WTC11 (cell line): ENCODE measurements at regions not wholly inside any gene's neighbourhood (a gene's known extent, or its start where the extent isn't known, plus 50 kb on each side); places are given as distances from the start of the nearest gene placed in this dataset.

Experiments
- ATAC-seq: fragments of 200-7000 bp; cut with Tn5 transposase; 2 replicates; pipeline ENCODE4 v1.10.0; 2021; ENCODE audit warnings: mild to moderate bottlenecking, moderate library complexity
- CTCF ChIA-PET: fragments of 300-600 bp; sonication (Branson Sonifier 250); formaldehyde crosslinking; loops from one replicate; lab custom pipeline; 2021; ENCODE audit warnings: antibody characterized with exemption; lab: Charles Lee
- POLR2A ChIA-PET: fragments of 350-600 bp; sonication (Branson Sonifier 250); formaldehyde crosslinking; loops from one replicate; lab custom pipeline; 2021; ENCODE audit warnings: antibody characterized with exemption; lab: Charles Lee
- DNase-seq: peaks from one replicate; pipeline ENCODE4 v3.0.0; 2021; ENCODE audit warnings: low spot score
- H3K27ac Mint-ChIP-seq: 2 replicates; pipeline ENCODE4 v1.8.0; 2021; ENCODE audit warnings: mixed read lengths
- H3K27me3 Mint-ChIP-seq: 2 replicates; pipeline ENCODE4 v1.8.0; 2021; ENCODE audit warnings: low read depth, mild to moderate bottlenecking, moderate library complexity, mixed read lengths
- H3K36me3 Mint-ChIP-seq: 2 replicates; pipeline ENCODE4 v1.8.0; 2021; ENCODE audit warnings: mixed read lengths
- H3K4me1 Mint-ChIP-seq: 2 replicates; pipeline ENCODE4 v1.8.0; 2022; ENCODE audit warnings: mixed read lengths
- H3K4me3 Mint-ChIP-seq: 2 replicates; pipeline ENCODE4 v1.8.0; 2021; ENCODE audit warnings: mild to moderate bottlenecking, moderate library complexity, mixed read lengths
- H3K9me3 Mint-ChIP-seq: 2 replicates; pipeline ENCODE4 v1.8.0; 2021; ENCODE audit warnings: mixed read lengths
- ELF4 ChIP-seq: sonication (generic); formaldehyde crosslinking; IDR thresholded peaks from 2 replicates; pipeline ENCODE4 v1.8.1; 2022; ENCODE audit warnings: low read depth, mild to moderate bottlenecking, moderate library complexity, missing genetic modification reagents
- ESRRA ChIP-seq: sonication (generic); formaldehyde crosslinking; IDR thresholded peaks from 2 replicates; pipeline ENCODE4 v1.8.1; 2022; ENCODE audit warnings: mild to moderate bottlenecking, missing genetic modification reagents, borderline replicate concordance
- FOXK1 ChIP-seq: sonication (generic); formaldehyde crosslinking; IDR thresholded peaks from 2 replicates; pipeline ENCODE4 v1.8.0; 2022; ENCODE audit warnings: mild to moderate bottlenecking, moderate library complexity, missing genetic modification reagents
- IRF2 ChIP-seq: sonication (generic); formaldehyde crosslinking; IDR thresholded peaks from 2 replicates; pipeline ENCODE4 v1.8.0; 2022; ENCODE audit warnings: low read depth, missing genetic modification reagents, borderline replicate concordance
- NR2C2 ChIP-seq: sonication (generic); formaldehyde crosslinking; IDR thresholded peaks from 2 replicates; pipeline ENCODE4 v1.8.0; 2022; ENCODE audit warnings: mild to moderate bottlenecking, missing genetic modification reagents
- SMAD3 ChIP-seq: sonication (generic); formaldehyde crosslinking; IDR thresholded peaks from 2 replicates; pipeline ENCODE4 v1.8.0; 2022; ENCODE audit warnings: missing genetic modification reagents, mild to moderate bottlenecking, borderline replicate concordance
- SP1 ChIP-seq: sonication (generic); formaldehyde crosslinking; conservative IDR thresholded peaks from 2 replicates; pipeline ENCODE4 v1.8.1; 2022; ENCODE audit warnings: missing genetic modification reagents
- TEAD1 ChIP-seq: sonication (generic); formaldehyde crosslinking; IDR thresholded peaks from 2 replicates; pipeline ENCODE4 v1.8.0; 2022; ENCODE audit warnings: mild to moderate bottlenecking, missing genetic modification reagents
- TEAD4 ChIP-seq: sonication (generic); formaldehyde crosslinking; IDR thresholded peaks from 2 replicates; pipeline ENCODE4 v1.8.0; 2022; ENCODE audit warnings: mild to moderate bottlenecking, missing genetic modification reagents
- ZBTB21 ChIP-seq: sonication (generic); formaldehyde crosslinking; IDR thresholded peaks from 2 replicates; pipeline ENCODE4 v1.8.1; 2023; ENCODE audit warnings: mild to moderate bottlenecking, missing genetic modification reagents, borderline replicate concordance
- ZNF219 ChIP-seq: sonication (generic); formaldehyde crosslinking; IDR thresholded peaks from 2 replicates; pipeline ENCODE4 v1.8.0; 2023; ENCODE audit warnings: missing genetic modification reagents, mild to moderate bottlenecking, borderline replicate concordance
- ZNF317 ChIP-seq: sonication (generic); formaldehyde crosslinking; IDR thresholded peaks from 2 replicates; pipeline ENCODE4 v1.8.1; 2023; ENCODE audit warnings: low read depth, mild to moderate bottlenecking, moderate library complexity, missing genetic modification reagents, borderline replicate concordance
- TF ChIP-seq, protein P1 (sequence below): sonication (generic); formaldehyde crosslinking; IDR thresholded peaks from 2 replicates; pipeline ENCODE4 v1.8.0; 2022; ENCODE audit warnings: mild to moderate bottlenecking, missing genetic modification reagents
- TF ChIP-seq, protein P2 (sequence below): sonication (generic); formaldehyde crosslinking; IDR thresholded peaks from 2 replicates; pipeline ENCODE4 v1.8.1; 2023; ENCODE audit warnings: mild to moderate bottlenecking, missing genetic modification reagents, borderline replicate concordance
- TF ChIP-seq, protein P3 (sequence below): fragments of 250-450 bp; sonication (Bioruptor Pico); IDR thresholded peaks from 2 replicates; pipeline ENCODE4 v1.9.0; 2021; ENCODE audit warnings: mild to moderate bottlenecking

DNA sequence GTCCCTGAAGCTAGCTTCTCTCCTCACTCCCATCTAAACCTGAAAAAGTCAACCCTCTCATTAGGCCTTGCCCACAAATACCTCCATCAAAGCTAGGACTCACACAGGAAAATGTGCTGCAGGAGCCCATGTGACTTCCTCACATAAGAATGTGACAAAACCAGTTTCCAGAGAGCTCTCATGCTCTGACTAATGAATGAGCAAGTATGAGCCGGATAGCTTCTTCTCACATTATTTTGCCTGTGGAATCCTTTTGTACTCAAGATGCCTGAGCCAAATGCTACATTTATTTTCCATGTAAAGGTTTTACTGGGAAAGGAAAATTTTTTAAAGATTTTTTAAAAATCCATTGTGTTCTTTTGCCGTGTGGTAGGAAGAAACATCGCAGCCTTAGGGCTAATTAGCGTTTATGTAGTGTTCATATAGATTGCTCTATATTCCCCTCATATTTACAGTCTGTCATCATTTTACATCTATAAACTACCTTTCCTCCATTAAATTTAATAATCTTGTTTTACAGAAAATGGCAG is 68.6 kb upstream of the CCN6 start (continued):
- no peak for TF ChIP-seq IRF2 (CRISPR knock-in tag)
- peak; percentile 75; the same call in 1 of the 2 replicates for TF ChIP-seq SMAD3 (CRISPR knock-in tag)
- no peak for TF ChIP-seq ESRRA (CRISPR knock-in tag)
- TF ChIP-seq TEAD1 (CRISPR knock-in tag) = peak; percentile 77; the same call in 1 of the 2 replicates
- no peak for TF ChIP-seq ZNF219 (CRISPR knock-in tag)
- no peak for TF ChIP-seq FOXK1
- TF ChIP-seq ELF4 (CRISPR knock-in tag) = no peak
- TF ChIP-seq, protein P1, sequence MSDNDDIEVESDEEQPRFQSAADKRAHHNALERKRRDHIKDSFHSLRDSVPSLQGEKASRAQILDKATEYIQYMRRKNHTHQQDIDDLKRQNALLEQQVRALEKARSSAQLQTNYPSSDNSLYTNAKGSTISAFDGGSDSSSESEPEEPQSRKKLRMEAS (CRISPR knock-in tag) = peak; percentile 82; the same call in 1 of the 2 replicates
- TF ChIP-seq, all 79 proteins: peak for 6

DNA sequence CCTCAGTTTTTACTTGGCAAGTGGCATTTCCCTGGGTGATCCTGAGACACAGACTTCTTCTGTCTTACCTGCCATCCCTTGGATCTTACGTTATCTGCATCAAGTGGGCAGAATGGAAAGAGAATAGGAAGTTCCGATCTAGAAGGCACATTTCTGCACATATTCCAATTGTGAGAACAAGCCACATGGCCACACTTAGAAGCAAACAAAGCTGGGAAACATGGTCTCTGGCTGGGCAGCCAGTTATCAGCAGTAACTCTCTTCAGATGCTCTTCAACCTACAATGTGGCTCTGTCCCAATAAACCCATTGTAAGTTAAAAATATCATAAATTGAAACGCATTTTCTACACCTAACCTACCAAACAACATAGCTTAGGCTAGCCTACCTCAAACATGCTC is 67.3 kb upstream of the CCN6 start:
- peaks cover 42% of the 10 kb centered on the region for H3K9me3 Mint-ChIP-seq
- H3K27ac Mint-ChIP-seq = no peak overlapping the region
- DNase-seq = no peak
- ChIA-PET POLR2A (no interaction called here), CTCF (no interaction called here)
- H3K4me3 Mint-ChIP-seq = no peak overlapping the region
- H3K27me3 Mint-ChIP-seq = peaks cover 42% of the 10 kb centered on the region
- ATAC-seq = no peak
- peaks cover 34% of the 10 kb centered on the region for H3K4me1 Mint-ChIP-seq
- TF ChIP-seq ZNF317 (CRISPR knock-in tag) (no peak), NR2C2 (CRISPR knock-in tag) (no peak), SP1 (no peak), TEAD4 (CRISPR knock-in tag) (no peak)
- peaks cover 32% of the 10 kb centered on the region for H3K36me3 Mint-ChIP-seq

DNA sequence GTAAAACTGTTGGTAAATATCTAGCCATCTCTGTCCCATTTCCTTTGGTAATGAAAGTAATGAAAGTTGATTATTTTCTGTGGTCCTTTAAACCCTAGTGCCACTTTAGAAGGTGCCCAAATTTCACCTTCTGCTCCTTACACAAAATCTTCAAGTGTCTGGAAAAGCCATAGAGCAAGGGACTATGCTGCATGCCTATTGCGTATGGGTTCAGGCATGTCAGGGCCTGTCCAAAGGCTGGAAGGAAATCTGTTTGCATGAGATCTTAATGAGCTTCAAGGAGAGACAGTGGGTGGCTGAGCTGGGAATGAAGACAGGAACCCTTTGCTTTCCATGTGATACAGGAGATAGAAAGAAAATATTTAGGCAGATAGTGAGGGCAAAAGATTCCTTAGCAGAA is 66.6 kb upstream of the CCN6 start:
- TF ChIP-seq ZBTB21 = no peak
- TF ChIP-seq, protein P2, sequence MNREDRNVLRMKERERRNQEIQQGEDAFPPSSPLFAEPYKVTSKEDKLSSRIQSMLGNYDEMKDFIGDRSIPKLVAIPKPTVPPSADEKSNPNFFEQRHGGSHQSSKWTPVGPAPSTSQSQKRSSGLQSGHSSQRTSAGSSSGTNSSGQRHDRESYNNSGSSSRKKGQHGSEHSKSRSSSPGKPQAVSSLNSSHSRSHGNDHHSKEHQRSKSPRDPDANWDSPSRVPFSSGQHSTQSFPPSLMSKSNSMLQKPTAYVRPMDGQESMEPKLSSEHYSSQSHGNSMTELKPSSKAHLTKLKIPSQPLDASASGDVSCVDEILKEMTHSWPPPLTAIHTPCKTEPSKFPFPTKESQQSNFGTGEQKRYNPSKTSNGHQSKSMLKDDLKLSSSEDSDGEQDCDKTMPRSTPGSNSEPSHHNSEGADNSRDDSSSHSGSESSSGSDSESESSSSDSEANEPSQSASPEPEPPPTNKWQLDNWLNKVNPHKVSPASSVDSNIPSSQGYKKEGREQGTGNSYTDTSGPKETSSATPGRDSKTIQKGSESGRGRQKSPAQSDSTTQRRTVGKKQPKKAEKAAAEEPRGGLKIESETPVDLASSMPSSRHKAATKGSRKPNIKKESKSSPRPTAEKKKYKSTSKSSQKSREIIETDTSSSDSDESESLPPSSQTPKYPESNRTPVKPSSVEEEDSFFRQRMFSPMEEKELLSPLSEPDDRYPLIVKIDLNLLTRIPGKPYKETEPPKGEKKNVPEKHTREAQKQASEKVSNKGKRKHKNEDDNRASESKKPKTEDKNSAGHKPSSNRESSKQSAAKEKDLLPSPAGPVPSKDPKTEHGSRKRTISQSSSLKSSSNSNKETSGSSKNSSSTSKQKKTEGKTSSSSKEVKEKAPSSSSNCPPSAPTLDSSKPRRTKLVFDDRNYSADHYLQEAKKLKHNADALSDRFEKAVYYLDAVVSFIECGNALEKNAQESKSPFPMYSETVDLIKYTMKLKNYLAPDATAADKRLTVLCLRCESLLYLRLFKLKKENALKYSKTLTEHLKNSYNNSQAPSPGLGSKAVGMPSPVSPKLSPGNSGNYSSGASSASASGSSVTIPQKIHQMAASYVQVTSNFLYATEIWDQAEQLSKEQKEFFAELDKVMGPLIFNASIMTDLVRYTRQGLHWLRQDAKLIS (CRISPR knock-in tag) = no peak
- TF ChIP-seq, protein P3, sequence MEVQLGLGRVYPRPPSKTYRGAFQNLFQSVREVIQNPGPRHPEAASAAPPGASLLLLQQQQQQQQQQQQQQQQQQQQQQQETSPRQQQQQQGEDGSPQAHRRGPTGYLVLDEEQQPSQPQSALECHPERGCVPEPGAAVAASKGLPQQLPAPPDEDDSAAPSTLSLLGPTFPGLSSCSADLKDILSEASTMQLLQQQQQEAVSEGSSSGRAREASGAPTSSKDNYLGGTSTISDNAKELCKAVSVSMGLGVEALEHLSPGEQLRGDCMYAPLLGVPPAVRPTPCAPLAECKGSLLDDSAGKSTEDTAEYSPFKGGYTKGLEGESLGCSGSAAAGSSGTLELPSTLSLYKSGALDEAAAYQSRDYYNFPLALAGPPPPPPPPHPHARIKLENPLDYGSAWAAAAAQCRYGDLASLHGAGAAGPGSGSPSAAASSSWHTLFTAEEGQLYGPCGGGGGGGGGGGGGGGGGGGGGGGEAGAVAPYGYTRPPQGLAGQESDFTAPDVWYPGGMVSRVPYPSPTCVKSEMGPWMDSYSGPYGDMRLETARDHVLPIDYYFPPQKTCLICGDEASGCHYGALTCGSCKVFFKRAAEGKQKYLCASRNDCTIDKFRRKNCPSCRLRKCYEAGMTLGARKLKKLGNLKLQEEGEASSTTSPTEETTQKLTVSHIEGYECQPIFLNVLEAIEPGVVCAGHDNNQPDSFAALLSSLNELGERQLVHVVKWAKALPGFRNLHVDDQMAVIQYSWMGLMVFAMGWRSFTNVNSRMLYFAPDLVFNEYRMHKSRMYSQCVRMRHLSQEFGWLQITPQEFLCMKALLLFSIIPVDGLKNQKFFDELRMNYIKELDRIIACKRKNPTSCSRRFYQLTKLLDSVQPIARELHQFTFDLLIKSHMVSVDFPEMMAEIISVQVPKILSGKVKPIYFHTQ (CRISPR knock-in tag) = no peak
- TF ChIP-seq, all 79 proteins: peak for 0
- H3K27ac Mint-ChIP-seq = no peak overlapping the region
- peaks cover 42% of the 10 kb centered on the region for H3K9me3 Mint-ChIP-seq
- H3K27me3 Mint-ChIP-seq = peaks cover 42% of the 10 kb centered on the region
- POLR2A ChIA-PET = no interaction called here
- H3K36me3 Mint-ChIP-seq = peaks cover 32% of the 10 kb centered on the region
- H3K4me1 Mint-ChIP-seq = peaks cover 34% of the 10 kb centered on the region
- DNase-seq (no peak), ATAC-seq (no peak)
- no peak overlapping the region for H3K4me3 Mint-ChIP-seq
- CTCF ChIA-PET = no interaction called here
